Daoy (cell line): ENCODE measurements at regions not wholly inside any gene's neighbourhood (a gene's known extent, or its start where the extent isn't known, plus 50 kb on each side); places are given as distances from the start of the nearest gene placed in this dataset.
"Not testable (repeated sequence)": the region's sequence is repeated elsewhere in the genome, so short reads cannot be mapped to it uniquely, and the experiment has no call there.

ENCODE experiments used
- DNase-seq: peaks from one replicate; pipeline ENCODE4 v3.0.0-alpha.2; 2015; ENCODE audit warnings: low read depth

- no peak for DNase-seq
Observed at GRCh38 chr9:79080536-79080935, 491.2 kb upstream of the TLE4 start.

DNA sequence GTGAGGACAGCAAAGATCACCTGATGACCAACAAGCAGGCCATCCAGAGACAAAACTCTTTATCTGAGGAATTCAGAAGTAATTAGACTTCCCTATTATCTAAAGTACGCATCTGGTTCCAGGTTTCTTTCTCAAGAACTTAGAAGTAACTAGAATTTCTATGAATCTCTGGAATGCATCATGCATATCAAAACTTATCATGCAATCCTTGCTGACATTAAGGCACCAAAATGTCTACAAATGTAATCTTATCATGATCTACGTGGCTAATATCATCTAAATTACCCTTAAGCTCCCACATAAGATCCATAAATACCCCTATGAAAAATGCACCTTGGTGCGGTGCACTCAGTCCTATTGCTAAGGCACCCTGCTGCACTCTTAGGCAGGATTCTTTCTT lies 488.1 kb upstream of the TLE4 start:
- no peak for DNase-seq

- no peak for DNase-seq
Observed at GRCh38 chr9:79087133-79087532, 484.6 kb upstream of the TLE4 start.

GRCh38 chr9:79089054-79089560 lies 482.7 kb upstream of the TLE4 start:
- DNase-seq, result no peak

GRCh38 chr9:79089851-79090250 lies 481.9 kb upstream of the TLE4 start:
- DNase-seq, result not testable (repeated sequence)

- not testable (repeated sequence) for DNase-seq
Observed at GRCh38 chr9:79103257-79103656, 468.5 kb upstream of the TLE4 start.

- no peak for DNase-seq
Observed at GRCh38 chr9:79104216-79104615, 467.5 kb upstream of the TLE4 start.

GRCh38 chr9:79104951-79105350 lies 466.8 kb upstream of the TLE4 start:
- no peak for DNase-seq

DNA sequence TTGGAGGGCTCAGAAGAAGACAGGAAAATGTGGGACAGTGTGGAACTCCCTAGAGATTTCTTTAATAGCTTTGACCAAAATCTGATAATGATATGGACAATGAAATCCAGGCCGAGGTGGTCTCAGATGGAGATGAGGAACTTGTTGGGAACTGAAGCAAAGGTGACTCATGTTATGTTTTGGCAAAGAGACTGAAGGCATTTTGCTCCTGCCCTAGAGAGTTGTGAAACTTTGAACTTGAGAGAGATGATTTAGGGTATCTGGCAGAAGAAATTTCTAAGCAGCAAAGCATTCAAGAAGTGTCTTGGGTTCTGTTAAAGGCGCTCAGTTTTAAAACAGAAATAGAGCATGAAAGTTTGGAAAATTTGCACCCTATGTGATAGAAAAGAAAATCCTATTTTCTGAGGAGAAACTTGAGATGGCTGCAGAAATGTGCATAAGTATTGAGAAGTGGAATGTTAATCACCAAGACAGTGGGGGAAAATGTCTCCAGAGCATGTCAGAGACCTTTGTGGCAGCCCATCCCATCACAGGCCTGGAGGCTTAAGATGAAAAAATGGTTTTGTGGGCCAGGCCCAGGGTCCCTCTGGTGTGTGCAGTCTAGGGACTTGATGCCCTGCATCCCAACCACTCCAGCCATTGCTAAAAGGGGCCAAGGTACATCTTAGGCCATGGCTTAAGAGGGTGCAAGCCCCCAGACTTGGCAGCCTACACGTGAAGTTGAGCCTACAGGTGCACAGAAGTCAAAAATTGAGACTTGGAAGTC lies 463.7 kb upstream of the TLE4 start:
- DNase-seq, result no peak

DNA sequence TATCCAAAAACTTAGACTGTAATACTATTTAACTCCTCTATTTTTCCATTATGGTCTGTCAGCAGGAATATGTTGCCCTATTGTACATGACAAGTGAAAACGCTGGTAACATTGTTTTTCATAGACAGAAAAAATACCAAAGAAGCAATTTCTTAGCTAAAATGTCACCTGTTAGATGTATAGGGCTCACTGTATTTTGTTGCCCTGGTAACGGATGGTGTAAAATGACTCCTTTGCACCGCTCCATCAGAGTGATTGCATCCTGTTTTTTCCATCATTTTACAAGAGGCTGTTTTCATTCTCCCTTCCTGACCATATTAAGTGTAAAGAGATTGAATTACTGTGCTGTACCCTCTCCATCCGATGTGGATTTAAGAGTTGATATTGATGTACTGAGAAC lies 460.1 kb upstream of the TLE4 start:
- no peak for DNase-seq

- no peak for DNase-seq
Observed at GRCh38 chr9:79115176-79115575, 456.6 kb upstream of the TLE4 start.

GRCh38 chr9:79116041-79116440 lies 455.7 kb upstream of the TLE4 start:
- DNase-seq, result no peak

- DNase-seq, result no peak
Observed at GRCh38 chr9:79116709-79117108, 455.1 kb upstream of the TLE4 start.

- DNase-seq, result no peak
Observed at GRCh38 chr9:79120533-79120932, 451.2 kb upstream of the TLE4 start.

- DNase-seq, result no peak
Observed at GRCh38 chr9:79120941-79121340, 450.8 kb upstream of the TLE4 start.

DNA sequence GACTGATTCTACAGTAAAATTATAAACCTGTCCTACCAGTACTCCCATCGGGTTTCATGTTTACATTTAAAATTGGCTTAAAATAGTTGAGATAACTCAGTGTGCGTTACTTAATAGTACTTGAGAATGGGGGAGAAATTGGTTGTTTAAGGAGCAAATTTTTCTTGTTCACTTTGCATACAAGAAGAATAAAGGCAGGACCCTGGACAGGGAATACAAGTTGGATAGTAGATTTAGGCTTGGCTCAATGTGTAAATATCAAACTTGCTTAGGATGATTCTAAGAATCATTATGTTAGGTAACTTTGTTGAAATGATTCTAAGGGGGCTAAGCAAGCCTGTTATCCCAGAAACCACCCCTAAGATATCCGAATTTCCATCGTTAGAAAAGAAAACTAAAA lies 448.4 kb upstream of the TLE4 start:
- DNase-seq, result no peak

GRCh38 chr9:79127661-79128060 lies 444.1 kb upstream of the TLE4 start:
- DNase-seq, result no peak

- DNase-seq, result peak; percentile 64
Observed at GRCh38 chr9:79129865-79130480, 441.8 kb upstream of the TLE4 start.

GRCh38 chr9:79131246-79131774 lies 440.5 kb upstream of the TLE4 start:
- DNase-seq, result no peak

- DNase-seq, result no peak
Observed at GRCh38 chr9:79131824-79132377, 439.9 kb upstream of the TLE4 start.

DNA sequence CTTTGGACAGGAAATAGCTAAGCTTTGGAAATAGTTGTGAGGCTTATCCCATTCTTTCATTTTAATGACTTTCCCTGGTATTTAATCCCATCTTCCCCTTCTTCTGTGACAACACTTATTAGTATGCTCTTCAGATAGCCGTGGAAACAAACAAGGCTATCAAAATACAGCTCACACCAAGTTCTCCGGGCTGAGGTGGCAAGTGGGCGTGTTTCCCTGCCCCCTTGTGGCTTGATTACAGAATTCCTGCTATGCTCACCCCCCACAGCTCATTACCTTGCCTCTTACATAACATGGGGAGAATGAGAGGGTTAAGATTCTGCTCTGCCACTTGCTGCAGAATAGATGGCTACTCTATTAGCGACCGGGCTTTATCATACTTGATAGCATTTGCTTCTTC lies 437.1 kb upstream of the TLE4 start:
- peak; percentile 70 for DNase-seq

DNA sequence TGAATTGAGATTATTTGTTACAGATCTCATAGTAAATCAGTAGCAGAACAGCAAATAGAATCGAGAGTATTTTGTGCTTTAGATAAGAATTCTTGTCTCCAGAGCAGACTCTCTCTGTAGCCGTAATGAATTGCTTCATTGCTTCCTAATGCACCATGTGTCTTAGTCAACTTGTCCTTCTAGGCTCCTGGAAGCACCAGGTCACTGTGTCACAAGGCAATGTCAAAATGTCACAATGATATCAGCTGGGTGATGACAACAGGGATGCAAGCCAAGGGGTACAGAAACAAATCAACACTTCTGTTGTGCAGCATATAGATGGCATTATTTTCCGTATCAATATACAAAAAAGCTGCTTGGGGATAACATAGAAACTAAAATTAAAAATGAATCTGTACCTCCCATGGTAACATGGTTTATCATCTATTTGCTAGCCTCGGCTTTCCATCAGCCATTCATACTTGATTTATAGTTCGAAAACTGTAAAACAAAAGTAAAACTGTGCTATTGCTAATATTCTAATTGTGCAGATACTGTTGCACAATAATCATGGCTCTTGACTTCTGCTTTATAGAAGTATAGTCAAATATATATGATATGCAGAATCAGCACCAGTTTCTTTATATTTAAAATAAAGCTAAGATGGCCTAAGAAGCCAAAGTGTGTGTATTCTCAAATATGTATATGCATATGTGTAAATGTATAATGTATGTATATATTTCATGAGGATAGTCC lies 435.9 kb upstream of the TLE4 start:
- DNase-seq, result no peak
